ENCODE measurements at regions not wholly inside any gene's neighbourhood (a gene's known extent, or its start where the extent isn't known, plus 50 kb on each side); places are given as distances from the start of the nearest gene placed in this dataset.

DNA sequence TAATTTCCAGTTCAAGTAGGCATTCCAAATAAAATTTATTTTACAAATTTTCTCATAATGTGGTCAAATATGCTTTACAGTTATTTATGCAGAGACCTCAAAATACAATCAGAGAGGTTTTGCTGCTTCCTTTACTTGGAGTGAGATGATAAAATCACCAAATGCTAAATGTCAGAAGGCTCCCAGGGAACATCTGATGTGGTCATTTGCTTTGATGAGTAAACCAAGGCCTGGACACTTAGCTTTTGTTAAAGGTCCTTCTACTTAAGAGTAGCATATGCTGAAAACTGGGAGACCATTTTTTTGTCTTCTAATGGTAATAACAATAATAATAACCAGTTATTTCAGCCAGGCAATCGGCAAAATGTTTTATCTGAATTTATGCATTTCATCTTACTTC lies 60.6 kb upstream of the AKR1E2 start:
- TF ChIP-seq, protein P1, sequence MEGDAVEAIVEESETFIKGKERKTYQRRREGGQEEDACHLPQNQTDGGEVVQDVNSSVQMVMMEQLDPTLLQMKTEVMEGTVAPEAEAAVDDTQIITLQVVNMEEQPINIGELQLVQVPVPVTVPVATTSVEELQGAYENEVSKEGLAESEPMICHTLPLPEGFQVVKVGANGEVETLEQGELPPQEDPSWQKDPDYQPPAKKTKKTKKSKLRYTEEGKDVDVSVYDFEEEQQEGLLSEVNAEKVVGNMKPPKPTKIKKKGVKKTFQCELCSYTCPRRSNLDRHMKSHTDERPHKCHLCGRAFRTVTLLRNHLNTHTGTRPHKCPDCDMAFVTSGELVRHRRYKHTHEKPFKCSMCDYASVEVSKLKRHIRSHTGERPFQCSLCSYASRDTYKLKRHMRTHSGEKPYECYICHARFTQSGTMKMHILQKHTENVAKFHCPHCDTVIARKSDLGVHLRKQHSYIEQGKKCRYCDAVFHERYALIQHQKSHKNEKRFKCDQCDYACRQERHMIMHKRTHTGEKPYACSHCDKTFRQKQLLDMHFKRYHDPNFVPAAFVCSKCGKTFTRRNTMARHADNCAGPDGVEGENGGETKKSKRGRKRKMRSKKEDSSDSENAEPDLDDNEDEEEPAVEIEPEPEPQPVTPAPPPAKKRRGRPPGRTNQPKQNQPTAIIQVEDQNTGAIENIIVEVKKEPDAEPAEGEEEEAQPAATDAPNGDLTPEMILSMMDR (IDR thresholded peaks at IDR 0.05; ENCODE audit: insufficient read depth, low read length, poor library complexity, severe bottlenecking) = no peak
- no peak for TF ChIP-seq EZH2phosphoT487 (conservative IDR thresholded peaks at IDR 0.05; ENCODE audit: low read length)
